ENCODE measurements at regions not wholly inside any gene's neighbourhood (a gene's known extent, or its start where the extent isn't known, plus 50 kb on each side); places are given as distances from the start of the nearest gene placed in this dataset.

DNA sequence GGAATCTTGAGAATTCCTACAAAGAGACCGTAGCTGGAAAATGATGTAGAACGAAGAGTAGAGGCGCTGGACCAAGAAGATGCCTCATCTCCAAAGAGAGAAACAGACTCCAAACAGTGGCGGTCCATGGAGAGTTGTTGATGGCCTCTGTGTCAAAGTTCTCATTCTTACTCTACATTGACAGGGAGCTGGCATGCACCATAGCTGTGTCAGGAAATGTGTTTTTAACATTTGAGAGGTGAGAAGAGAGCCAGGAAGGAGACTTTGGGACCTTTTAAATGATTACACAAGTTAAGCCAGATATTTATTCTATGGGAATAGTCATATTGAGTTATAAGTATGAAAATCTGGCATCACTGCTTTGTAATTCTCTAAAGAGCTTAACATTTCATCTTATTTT is 61.5 kb upstream of the FERD3L start:
- dilution Hi-C loops (cut with MboI; ENCODE audit: extremely low pct_ligation_motif_present, low sequenced_read_pairs) = no loop called here
- DNase-seq (ENCODE audit: low read depth, low spot score) = no peak

DNA sequence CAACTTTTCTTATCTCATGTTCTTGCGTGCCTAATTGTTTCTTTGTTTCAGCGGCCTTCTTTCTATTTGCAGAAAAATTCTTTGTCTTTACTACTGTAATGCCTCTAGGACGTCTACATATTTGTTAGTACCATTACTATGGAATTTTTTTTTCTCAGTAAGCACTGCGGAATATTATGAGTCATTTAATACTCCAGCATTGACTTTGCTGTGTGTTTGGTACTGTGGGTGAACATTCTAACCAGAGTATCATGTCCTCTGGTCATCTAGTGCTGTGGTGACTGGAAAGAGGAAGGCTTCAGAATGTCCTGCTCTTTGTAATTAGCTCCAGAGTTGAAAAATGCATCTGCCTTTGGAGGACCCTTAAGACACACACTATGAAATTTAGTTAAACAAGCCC is 58.5 kb upstream of the FERD3L start:
- Histone ChIP-seq H3K27me3 (ENCODE audit: control insufficient read depth, extremely low read depth, insufficient read depth, low read length) (no peaks in the 10 kb centered on the region), H4K20me1 (ENCODE audit: control insufficient read depth, extremely low read depth, insufficient read depth, low read length) (no peaks in the 10 kb centered on the region), H3K79me2 (ENCODE audit: control insufficient read depth, insufficient read depth, low read length) (no peaks in the 10 kb centered on the region), H3K9ac (ENCODE audit: control insufficient read depth, extremely low read depth, insufficient read depth, low read length) (no peak overlapping the region), H3K4me2 (ENCODE audit: control insufficient read depth, extremely low read depth, insufficient read depth, low read depth, low read length) (no peak overlapping the region), H3K9me3 (ENCODE audit: control insufficient read depth, low read depth, low read length) (no peaks in the 10 kb centered on the region), H3K4me3 (ENCODE audit: control insufficient read depth in 2 of 3, extremely low read depth in 1 of 3, insufficient read depth in 2 of 3, low read depth in 1 of 3, low read length in 3 of 3) (no peak overlapping the region), H2AFZ (ENCODE audit: control insufficient read depth, low read length) (no peak overlapping the region), H3K27ac (ENCODE audit: control insufficient read depth, insufficient read depth, low read length) (no peak overlapping the region), H3K36me3 (ENCODE audit: control insufficient read depth in 2 of 2, extremely low read depth in 1 of 2, insufficient read depth in 2 of 2, low read length in 2 of 2) (no peaks in the 10 kb centered on the region), H3K9me1 (ENCODE audit: control insufficient read depth, extremely low read depth, insufficient read depth, low read length) (no peaks in the 10 kb centered on the region), H3K4me1 (ENCODE audit: control insufficient read depth, extremely low read depth, insufficient read depth, low read length) (no peaks in the 10 kb centered on the region)
- DNase-seq (ENCODE audit: low read depth, low spot score) = no peak
- dilution Hi-C loops (cut with MboI; ENCODE audit: extremely low pct_ligation_motif_present, low sequenced_read_pairs) = no loop called here
- FAIRE-seq = no peak
- TF ChIP-seq, protein P1, sequence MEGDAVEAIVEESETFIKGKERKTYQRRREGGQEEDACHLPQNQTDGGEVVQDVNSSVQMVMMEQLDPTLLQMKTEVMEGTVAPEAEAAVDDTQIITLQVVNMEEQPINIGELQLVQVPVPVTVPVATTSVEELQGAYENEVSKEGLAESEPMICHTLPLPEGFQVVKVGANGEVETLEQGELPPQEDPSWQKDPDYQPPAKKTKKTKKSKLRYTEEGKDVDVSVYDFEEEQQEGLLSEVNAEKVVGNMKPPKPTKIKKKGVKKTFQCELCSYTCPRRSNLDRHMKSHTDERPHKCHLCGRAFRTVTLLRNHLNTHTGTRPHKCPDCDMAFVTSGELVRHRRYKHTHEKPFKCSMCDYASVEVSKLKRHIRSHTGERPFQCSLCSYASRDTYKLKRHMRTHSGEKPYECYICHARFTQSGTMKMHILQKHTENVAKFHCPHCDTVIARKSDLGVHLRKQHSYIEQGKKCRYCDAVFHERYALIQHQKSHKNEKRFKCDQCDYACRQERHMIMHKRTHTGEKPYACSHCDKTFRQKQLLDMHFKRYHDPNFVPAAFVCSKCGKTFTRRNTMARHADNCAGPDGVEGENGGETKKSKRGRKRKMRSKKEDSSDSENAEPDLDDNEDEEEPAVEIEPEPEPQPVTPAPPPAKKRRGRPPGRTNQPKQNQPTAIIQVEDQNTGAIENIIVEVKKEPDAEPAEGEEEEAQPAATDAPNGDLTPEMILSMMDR (optimal IDR thresholded peaks at IDR 0.05 in 1 of 3, IDR thresholded peaks at IDR 0.05 in 1 of 3, conservative IDR thresholded peaks at IDR 0.05 in 1 of 3; ENCODE audit: extremely low read depth in 1 of 3, insufficient read depth in 2 of 3, low read length in 3 of 3) = no peak
- no peak for TF ChIP-seq EZH2 (IDR thresholded peaks at IDR 0.05; ENCODE audit: low read length)

More for the DNA sequence above, 61.5 kb upstream of the FERD3L start:
- Histone ChIP-seq H3K4me3 (ENCODE audit: control insufficient read depth in 2 of 3, extremely low read depth in 1 of 3, insufficient read depth in 2 of 3, low read depth in 1 of 3, low read length in 3 of 3) (no peak overlapping the region), H3K27me3 (ENCODE audit: control insufficient read depth, extremely low read depth, insufficient read depth, low read length) (no peaks in the 10 kb centered on the region), H3K36me3 (ENCODE audit: control insufficient read depth in 2 of 2, extremely low read depth in 1 of 2, insufficient read depth in 2 of 2, low read length in 2 of 2) (no peaks in the 10 kb centered on the region), H3K4me1 (ENCODE audit: control insufficient read depth, extremely low read depth, insufficient read depth, low read length) (no peaks in the 10 kb centered on the region), H4K20me1 (ENCODE audit: control insufficient read depth, extremely low read depth, insufficient read depth, low read length) (no peaks in the 10 kb centered on the region), H3K9ac (ENCODE audit: control insufficient read depth, extremely low read depth, insufficient read depth, low read length) (no peak overlapping the region), H2AFZ (ENCODE audit: control insufficient read depth, low read length) (no peak overlapping the region), H3K79me2 (ENCODE audit: control insufficient read depth, insufficient read depth, low read length) (no peaks in the 10 kb centered on the region), H3K9me3 (ENCODE audit: control insufficient read depth, low read depth, low read length) (no peaks in the 10 kb centered on the region), H3K27ac (ENCODE audit: control insufficient read depth, insufficient read depth, low read length) (no peak overlapping the region), H3K4me2 (ENCODE audit: control insufficient read depth, extremely low read depth, insufficient read depth, low read depth, low read length) (no peak overlapping the region), H3K9me1 (ENCODE audit: control insufficient read depth, extremely low read depth, insufficient read depth, low read length) (no peaks in the 10 kb centered on the region)
- FAIRE-seq = no peak
- TF ChIP-seq, protein P1 (optimal IDR thresholded peaks at IDR 0.05 in 1 of 3, IDR thresholded peaks at IDR 0.05 in 1 of 3, conservative IDR thresholded peaks at IDR 0.05 in 1 of 3; ENCODE audit: extremely low read depth in 1 of 3, insufficient read depth in 2 of 3, low read length in 3 of 3) = no peak
- TF ChIP-seq EZH2 (IDR thresholded peaks at IDR 0.05; ENCODE audit: low read length) = no peak
